HT-29 (cell line): ENCODE measurements at regions not wholly inside any gene's neighbourhood (a gene's known extent, or its start where the extent isn't known, plus 50 kb on each side); places are given as distances from the start of the nearest gene placed in this dataset.
"Not testable (repeated sequence)": the region's sequence is repeated elsewhere in the genome, so short reads cannot be mapped to it uniquely, and the experiment has no call there.

ENCODE experiments used
- DNase-seq: peaks from one replicate; pipeline ENCODE4 v3.0.0-alpha.2; 2015; ENCODE audit warnings: low spot score

DNA sequence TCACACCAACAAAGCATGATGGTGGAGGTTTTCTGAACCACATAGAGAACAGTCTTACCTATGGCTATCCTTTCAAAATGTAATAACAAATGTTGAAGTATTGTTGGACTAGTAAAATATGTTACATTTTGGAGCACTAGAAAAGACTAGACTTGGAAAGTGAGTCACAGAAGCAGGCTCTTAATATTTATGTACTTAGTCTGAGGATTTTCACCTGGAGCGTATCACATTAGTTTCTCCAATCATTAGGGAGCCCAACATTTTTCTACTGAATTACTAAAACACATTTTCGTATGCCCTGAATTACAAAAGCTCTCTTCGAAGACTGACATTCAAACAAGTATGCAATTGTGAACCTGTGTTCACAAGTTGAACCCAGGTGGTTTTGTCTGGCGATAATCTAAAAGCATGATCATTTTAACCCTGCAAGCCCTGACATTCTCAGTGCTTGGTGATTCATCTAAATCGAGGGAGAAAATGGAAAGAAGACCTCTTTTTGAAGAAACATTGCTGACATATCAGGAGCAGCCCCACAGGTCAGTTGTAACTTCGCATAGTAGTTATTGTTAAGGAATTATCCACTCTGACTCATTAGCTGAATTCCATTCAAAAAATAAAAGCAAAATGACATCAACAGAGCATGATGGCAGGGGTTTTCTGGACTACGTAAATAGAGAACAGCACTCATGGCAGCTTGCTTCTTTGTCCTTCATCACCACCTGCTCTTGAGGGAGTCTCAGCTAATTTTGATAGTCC is 679.8 kb upstream of the NECTIN3 start:
- no peak for DNase-seq

DNA sequence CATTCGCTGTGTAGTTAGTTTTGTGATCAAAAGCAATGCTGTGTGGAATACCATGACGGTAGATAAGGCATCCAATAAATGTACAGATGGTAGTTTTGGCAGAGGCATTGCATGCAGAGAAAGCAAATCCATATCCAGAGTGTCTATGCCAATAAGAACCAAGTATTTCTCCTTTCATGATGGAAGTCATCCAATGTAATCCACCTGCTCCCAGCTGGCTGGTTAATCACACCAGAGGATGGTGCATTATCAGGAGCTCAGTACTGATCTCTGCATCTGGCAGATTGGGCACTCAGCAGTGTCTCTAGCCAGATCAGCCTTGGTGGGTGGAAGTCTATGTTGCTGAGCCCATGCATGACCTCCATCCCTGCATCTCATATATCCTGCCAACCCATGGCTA is 677.7 kb upstream of the NECTIN3 start:
- DNase-seq: no peak

DNA sequence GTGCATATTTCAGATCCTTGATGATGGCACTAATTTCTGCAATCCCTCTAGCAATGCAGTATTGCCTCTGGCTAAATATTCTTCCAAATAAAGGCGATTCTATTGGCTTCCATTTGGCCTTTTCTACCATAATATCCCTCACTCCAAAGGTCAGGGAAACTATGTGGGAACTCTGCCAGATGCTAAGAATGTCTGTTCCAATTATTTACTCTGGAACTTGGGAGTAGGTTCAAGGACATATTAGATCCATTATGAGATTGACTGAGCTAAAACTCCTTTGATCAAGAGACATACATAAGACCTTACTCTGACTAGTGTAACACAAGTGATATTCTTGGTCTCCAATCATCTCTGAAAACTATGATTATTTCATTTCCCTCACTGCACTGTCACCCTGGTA is 674.5 kb upstream of the NECTIN3 start:
- no peak for DNase-seq

DNA sequence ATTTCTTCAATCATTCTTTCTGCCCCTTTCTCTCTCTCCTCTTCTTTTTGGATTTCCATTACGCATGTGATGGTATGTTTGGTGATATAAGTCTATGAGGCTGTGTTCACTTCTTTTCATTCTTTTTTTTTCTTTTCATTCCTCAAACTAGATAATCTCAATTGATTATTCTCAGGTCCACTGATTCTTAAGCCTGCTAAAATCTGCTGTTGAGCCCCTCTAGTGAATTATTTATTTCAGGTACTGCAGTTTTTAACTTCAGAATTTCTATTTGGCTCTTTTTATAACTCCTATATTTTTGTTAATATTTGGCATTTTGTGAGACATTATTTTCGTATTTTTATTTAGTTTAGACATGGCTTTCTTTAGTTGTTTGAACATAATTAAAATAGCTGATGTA is 671.3 kb upstream of the NECTIN3 start:
- DNase-seq: no peak

DNA sequence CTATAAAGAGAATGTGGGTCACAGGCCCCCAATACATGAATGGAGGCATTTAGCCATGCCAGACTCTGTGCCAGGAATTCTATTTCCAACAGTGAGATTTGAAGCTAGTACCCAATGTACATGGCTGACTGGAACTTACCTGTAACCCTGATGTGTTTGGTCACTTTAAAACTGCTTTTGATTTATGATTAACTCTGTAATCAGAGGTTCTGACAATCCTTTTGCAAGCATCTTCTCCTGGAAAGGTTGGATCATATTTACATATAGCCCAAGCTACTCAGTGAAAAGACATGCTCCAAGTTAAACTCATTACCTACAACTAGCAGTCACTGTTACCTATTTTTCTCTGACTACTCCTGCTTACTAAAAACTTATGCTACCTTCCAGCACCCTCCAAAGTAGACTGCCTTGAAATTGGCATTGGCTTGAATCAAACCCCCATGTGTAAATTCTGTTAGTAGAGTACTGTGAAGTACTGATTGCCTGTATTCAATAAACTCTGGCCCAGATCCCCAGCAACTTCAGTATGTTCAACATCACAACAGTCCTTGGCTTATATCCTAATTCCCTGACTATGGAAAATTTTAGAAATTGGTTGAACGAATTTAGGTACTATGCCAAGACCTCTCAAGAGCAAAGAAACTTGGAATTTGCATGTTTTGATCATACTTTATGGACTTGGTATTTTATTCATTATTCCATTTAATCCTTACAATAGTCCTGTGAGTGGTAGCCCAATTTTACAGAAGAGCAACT is 665.6 kb upstream of the NECTIN3 start:
- no peak for DNase-seq

DNA sequence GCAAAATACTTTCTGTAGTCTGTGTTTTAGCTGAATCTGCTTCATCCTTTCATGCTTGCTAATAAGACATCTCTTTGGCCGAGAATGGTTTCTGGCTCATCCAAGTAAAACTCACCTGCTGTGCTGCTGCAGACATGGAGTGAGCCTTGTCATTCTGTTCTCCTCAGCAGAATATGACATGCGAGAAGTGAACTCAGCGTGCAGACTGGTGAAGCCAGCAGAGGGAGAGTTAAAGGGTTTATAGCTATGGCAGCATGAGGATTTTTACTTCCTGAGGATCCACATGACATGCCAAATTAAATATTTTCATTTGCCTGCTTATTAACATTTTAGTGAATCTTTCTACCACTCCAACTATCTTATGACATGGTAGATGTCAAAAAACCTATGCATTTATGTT is 658.4 kb upstream of the NECTIN3 start:
- no peak for DNase-seq

DNA sequence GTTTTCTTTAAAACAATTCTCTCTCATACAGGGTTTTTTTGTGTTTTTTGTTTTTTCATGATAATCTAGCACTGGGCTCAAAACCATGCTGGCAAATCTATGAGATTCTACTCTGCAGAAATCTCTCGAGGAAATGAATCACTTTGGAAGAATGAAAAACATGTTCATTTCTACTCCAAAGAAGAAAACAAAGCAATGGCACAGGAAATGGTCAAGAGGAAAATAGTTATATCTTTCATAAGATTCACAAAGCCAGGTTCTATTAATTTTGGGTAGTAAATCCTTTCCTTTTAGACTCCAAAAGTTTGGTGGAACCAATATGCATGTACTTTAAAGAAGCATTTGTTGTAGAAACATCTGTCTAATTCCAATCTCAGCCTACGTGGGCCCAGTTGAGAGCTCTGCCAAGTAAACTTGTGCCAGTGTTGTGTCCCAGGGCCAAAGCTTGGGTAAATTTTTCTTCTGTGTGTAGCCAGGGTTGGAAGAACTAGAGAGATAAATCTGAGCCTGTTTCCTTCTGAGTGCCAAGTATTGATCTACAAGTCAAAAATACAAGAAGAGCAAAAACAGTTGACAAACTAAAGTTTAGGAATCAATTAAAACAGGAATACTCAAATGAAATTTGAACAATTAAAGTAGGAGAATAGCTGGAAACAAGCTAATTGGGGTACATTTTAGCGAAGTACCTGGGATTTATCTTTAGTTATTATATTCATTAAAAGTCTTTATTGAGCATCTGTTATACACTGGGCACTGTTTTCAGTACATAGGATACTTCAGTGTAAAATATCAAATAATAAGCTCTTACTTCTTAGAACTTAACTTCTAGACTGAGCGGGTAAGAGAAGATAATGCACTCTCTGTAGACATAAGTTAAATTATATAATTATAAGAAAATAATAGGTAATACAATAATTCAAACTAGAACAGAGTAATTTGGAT is 657.5 kb upstream of the NECTIN3 start:
- no peak for DNase-seq

DNA sequence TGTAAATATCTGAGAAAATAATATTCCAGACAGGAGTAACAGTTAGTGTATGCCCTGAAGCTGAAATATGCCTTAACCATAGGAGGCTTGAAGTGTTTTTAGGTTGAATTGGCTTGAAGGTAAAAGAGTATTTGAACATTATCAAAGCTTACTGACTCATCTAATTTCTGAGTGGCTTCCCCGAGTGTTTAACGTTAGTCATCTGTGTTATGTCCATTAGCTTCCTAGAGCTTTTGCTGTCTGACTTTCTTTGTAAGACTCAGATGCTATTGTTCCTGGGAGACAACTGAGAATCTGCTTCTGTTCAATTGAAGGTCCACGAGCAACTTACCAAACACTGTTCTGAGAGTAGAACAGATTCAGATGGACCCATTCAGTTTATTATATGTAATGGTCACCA is 656.8 kb upstream of the NECTIN3 start:
- no peak for DNase-seq

DNA sequence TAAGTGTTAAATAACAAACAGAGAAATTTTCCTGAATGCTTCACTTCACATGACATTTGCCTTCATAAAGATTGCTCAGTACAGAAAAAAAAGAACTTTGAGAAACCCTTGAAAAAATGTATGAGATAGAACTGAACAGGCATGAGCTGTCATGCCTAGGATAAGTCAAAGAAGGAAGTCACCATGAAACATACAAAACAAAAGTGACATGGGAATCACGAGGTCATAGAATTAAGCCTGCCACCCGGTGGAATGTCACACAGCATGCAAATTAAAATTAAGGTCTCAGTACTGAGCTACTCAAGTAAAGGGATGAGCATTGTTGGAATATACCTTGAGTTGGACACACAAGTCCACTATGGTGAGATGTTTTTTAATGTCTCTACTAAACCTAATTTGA is 652.5 kb upstream of the NECTIN3 start:
- DNase-seq: peak; percentile 41

DNA sequence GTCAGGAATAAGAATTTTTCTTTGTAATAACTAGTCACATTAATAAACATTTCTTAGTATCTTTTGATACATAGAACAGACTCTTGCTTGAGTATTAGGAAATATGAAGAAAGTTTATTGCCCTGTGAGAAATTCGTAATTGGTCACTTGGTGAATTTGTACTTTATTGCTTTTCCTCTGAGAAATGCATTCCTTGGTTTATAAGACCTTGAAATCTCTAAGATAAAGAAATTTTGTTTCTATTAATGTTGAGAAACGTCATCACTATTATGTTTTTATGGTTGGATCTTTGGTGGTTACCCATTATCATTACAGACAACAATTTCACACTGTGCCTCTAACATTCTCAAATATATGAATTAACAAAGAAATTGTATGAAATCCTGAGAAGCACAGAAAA is 652.0 kb upstream of the NECTIN3 start:
- DNase-seq: no peak

DNA sequence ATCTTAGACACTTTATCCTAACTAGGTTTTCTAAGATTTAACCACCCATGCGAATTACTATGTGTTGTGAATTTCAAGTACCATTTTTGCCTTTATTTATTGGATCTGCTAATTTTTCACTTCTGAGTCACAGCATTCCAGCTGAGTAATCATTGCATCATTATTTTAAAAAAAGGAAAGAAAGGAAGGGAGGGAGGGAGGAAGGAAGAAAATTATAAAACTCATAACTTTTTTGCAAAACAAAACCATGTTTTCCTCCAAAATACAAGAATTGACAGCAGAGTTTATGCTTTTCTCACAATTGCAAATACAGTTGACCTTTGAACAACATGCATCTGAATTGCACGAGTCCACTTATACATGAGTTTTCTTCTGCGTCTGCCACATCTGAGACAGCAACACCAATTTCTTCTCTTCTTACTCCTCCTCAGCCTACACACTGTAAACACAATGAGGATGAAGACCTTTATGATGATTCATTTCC is 651.4 kb upstream of the NECTIN3 start:
- no peak for DNase-seq

DNA sequence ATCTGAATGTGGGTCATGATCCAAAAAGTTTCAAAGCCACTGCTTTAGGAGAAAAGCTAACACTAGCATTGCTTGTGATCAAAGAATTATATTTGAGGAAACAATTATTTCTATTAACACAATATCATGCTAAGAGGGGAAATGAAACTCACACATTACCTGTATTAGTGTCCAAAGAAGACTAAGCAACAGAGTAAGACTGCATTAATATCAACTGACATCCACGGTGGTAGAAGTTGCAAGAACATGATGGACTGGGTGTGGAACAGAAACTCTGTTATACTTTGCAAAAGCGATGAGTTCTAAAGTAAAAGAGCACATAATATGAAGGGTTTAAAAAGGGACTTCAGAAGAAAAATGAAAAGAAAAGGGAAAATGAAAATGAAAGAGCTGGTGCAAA is 648.3 kb upstream of the NECTIN3 start:
- no peak for DNase-seq

DNA sequence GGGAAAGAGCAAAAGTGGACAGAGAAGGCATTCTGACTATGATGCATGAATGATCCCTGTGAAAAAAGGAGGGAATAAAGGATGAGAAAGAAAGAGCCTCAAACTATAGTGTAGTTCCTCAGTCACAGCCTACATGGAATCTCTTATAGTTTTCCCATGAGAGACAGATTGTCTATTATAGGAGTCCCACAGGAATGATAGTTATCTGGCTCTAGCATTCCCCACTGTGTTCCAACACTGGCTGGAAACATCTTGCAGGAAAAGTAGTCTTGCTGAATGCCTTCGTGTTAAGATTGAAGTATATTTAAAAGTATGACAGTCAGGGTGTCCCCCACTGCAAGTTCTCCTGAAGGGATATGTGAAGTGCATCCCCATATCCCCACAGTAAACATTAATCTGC is 641.5 kb upstream of the NECTIN3 start:
- no peak for DNase-seq

DNA sequence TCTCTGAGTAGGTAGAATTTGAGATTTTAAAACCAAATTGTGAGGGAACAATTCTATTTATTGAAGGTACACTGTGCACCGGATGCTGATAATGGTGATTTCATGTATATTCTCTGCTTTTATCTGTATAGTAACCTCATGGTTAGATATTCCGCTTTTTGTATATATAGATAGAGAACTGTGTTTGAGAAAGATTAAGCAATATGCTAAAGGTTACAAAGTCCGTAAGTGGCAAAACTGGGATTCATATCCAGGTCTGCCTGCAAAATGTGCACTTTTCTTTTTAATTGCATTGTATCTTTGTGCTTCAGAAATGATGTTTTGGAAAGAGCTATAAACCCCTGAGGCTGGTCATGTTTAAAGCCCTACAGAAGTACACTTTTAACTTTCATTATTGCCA is 635.4 kb upstream of the NECTIN3 start:
- no peak for DNase-seq

DNA sequence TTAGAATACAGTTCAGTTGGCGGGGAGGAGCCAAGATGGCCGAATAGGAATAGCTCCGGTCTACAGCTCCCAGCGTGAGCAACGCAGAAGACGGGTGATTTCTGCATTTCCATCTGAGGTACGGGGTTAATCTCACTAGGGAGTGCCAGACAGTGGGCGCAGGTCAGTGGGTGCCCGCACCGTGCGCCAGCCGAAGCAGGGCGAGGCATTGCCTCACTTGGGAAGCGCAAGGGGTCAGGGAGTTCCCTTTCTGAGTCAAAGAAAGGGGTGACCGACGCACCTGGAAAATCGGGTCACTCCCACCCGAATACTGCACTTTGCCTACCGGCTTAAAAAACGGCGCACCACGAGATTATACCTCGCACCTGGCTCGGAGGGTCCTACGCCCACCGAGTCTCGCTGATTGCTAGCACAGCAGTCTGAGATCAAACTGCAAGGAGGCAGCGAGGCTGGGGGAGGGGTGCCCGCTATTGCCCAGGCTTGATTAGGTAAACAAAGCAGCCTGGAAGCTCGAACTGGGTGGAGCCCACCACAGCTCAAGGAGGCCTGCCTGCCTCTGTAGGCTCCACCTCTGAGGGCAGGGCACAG is 631.5 kb upstream of the NECTIN3 start:
- DNase-seq: not testable (repeated sequence)

DNA sequence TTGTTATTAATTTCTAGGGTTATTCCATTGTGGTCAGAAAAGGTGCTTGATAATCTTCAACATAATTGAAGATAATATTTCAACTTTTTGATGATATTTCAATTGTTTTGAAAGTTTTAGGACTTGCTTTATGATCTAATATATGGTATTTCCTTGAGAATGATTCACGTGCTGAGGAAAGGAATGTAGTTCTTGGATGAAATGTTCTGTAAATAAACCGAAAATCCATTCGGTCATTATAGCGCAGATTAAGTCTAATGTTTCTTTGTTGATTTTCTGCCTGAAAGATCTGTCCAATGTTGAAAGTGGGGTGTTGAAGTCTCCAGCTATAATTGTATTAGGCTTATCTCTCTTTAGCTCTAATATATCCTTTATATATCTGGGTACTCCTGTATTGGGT is 617.5 kb upstream of the NECTIN3 start:
- DNase-seq: no peak

DNA sequence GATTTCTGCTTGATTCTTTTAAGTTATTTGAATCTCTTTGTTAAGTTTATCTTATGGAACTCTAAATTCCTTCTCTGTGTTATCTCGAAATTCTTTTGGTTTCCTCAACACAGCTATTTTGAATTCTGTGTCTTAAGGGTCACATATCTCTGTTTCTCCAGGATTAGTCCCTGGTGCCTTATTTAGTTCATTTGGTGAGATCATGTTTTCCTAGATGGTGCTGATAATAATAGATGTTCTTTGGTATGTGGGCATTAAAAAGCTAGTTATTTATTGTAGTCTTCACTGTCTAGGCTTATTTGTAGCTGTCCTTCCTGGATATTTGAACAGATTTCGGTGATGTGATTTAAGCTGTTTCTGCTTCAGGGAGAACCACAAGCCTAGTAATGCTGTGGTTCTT is 615.6 kb upstream of the NECTIN3 start:
- no peak for DNase-seq

DNA sequence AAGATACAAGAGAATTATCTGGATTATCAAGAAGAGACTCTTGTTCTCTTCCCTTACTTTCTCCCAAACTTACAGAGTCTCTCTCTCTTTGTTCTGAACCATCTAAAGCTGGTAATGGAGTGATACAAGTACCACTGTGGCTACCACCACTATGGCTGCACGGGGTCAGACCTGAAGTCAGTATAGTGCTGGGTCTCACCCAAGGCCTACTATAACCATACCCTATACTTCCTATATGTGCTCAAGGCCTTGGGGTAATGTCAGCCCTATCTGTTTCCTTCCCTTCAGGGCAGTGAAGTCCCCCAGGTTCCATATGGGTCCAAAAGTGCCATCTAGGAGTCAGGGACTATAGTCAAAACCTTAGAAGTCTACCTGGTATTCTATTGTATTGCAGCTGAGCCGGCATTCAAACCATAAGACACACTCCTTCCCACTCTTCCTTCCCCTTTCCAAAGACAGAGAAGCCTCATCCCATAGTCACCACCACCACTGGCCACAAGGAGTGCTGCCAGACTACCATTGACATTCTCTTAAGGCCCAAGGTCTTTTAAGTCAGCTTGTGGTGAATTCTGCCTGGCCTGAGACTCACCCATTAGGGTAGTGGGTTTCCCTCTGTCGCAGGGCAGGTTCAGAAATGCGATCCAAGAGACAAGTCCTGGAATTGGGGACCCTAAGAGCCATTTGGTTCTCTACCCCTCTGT is 615.0 kb upstream of the NECTIN3 start:
- peak; percentile 6 for DNase-seq

DNA sequence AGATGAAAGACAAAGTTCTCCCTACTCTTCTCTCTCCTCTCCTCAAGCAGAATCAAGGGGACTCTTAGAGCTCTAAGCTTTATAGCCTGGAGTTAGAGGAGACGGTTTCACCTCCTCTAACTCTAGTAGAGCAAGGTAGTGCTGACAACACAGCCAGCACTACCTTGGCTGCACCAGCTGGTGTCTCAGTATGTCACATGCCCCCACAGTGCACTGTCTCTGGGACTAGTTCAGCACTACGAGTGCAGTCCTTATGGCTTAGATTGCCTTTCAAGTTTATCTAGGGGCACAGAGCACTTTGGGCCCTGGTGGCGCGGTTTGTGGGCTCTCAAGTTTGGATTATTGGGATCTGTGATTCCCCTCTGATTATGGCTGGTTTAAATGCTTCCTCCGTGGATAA is 614.1 kb upstream of the NECTIN3 start:
- no peak for DNase-seq

DNA sequence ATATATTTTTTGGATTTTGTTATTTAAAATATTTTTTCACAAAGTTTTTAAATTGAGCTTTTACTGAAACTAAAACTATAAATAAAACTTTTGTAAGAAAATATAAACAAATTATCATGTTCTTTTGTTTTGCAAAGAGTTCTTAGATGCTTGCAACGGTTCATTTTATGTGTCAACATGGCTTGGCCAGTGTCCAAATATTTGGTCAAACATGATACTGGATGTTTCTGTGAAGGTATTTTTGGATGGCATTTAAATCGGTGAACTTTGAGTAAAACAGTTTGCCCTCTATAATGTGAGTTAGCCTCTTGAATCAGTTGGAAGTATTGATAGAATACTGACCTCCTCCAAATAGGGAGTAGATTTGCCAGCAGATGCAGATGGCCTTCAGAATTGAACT is 612.6 kb upstream of the NECTIN3 start:
- no peak for DNase-seq

DNA sequence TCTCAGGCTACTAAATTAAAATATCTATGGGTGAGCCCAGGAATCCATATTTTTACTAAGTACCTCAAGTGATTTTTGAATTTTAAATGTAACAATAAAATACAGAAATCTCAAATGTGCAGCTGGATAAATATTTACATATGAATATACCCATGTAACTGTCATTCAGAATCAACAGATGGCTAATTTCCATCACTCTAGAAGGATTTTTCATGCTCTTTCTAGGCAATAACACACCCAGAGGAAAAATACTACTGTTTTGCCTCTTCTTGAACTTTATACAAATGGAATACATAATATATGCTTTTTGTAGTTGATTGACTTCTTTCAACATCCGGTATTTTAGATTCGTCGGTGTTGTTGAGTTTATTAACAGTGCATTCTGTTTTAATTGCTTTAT is 601.3 kb upstream of the NECTIN3 start:
- no peak for DNase-seq
